DOHH2 (cell line): ENCODE measurements at regions not wholly inside any gene's neighbourhood (a gene's known extent, or its start where the extent isn't known, plus 50 kb on each side); places are given as distances from the start of the nearest gene placed in this dataset.

ENCODE experiments used
- H3F3A ChIP-seq: fragments of 200-600 bp; sonication (generic), shearing (Covaris generic); 2 replicates; pipeline ENCODE4 v1.6.0; 2016; ENCODE audit warnings: antibody characterized with exemption, mild to moderate bottlenecking; ENCODE audit not compliant: control insufficient read depth, insufficient read depth
- H3K27ac ChIP-seq: fragments of 200-600 bp; sonication (generic); 2 replicates; pipeline ENCODE4 v1.5.1; 2014; ENCODE audit warnings: low read depth, mild to moderate bottlenecking, low read length, moderate library complexity
- H3K27me3 ChIP-seq: fragments of 200-600 bp; sonication (generic); 2 replicates; pipeline ENCODE4 v1.6.1; 2014; ENCODE audit warnings: mild to moderate bottlenecking, low read length, mixed read lengths; ENCODE audit not compliant: control insufficient read depth
- H3K36me3 ChIP-seq: fragments of 200-600 bp; sonication (generic); 2 replicates; pipeline ENCODE4 v1.6.1; 2014; ENCODE audit warnings: mild to moderate bottlenecking, low read length, moderate library complexity, mixed read lengths; ENCODE audit not compliant: control insufficient read depth
- H3K4me1 ChIP-seq: fragments of 200-600 bp; sonication (generic); 2 replicates; pipeline ENCODE4 v1.6.1; 2014; ENCODE audit warnings: mild to moderate bottlenecking, low read length, mixed read lengths; ENCODE audit not compliant: control insufficient read depth
- H3K4me2 ChIP-seq: fragments of 200-600 bp; sonication (generic); 2 replicates; pipeline ENCODE4 v1.6.0; 2014; ENCODE audit warnings: mild to moderate bottlenecking, low read length, moderate library complexity
- H3K4me3 ChIP-seq: fragments of 200-600 bp; sonication (generic); 2 replicates; pipeline ENCODE4 v1.5.1; 2014; ENCODE audit warnings: mild to moderate bottlenecking, low read length, mixed read lengths
- H3K79me2 ChIP-seq: fragments of 200-600 bp; sonication (generic); 2 replicates; pipeline ENCODE4 v1.6.1; 2014; ENCODE audit warnings: mild to moderate bottlenecking, low read length, mixed read lengths; ENCODE audit not compliant: control insufficient read depth
- H3K9me2 ChIP-seq: fragments of 200-600 bp; sonication (generic); replicated peaks from 2 replicates; pipeline ENCODE4 v1.6.1; 2014; ENCODE audit warnings: mild to moderate bottlenecking, low read length, mixed read lengths; ENCODE audit not compliant: control insufficient read depth
- H3K9me3 ChIP-seq: fragments of 200-600 bp; sonication (generic); 2 replicates; pipeline ENCODE4 v1.6.1; 2014; ENCODE audit warnings: antibody characterized with exemption, low read length, mixed read lengths; ENCODE audit not compliant: control insufficient read depth, insufficient read depth
- H4K20me1 ChIP-seq: fragments of 200-600 bp; sonication (generic); 2 replicates; pipeline ENCODE4 v1.6.0; 2014; ENCODE audit warnings: low read depth, mild to moderate bottlenecking, antibody characterized with exemption, low read length, moderate library complexity; ENCODE audit not compliant: control insufficient read depth, insufficient read depth
- CTCF ChIP-seq: fragments of 200-600 bp; sonication (generic); IDR thresholded peaks from one replicate; pipeline ENCODE4 v1.5.1; 2014; ENCODE audit warnings: antibody characterized with exemption, mild to moderate bottlenecking, low read depth, low read length; ENCODE audit not compliant: poor library complexity, severe bottlenecking
- EZH2phosphoT487 ChIP-seq: fragments of 200-600 bp; sonication (generic); IDR thresholded peaks from 2 replicates; pipeline ENCODE4 v1.6.1; 2017; ENCODE audit warnings: borderline replicate concordance, mild to moderate bottlenecking, antibody characterized with exemption, low read length, moderate library complexity, mixed read lengths

- Histone ChIP-seq H3K4me1 (no peaks in the 10 kb centered on the region), H3F3A (no peaks in the 10 kb centered on the region), H3K9me3 (no peaks in the 10 kb centered on the region), H4K20me1 (no peaks in the 10 kb centered on the region), H3K27ac (no peak overlapping the region), H3K27me3 (no peaks in the 10 kb centered on the region), H3K4me2 (no peak overlapping the region), H3K36me3 (no peaks in the 10 kb centered on the region), H3K4me3 (no peak overlapping the region), H3K9me2 (no peaks in the 10 kb centered on the region), H3K79me2 (no peaks in the 10 kb centered on the region)
- TF ChIP-seq CTCF (no peak), EZH2phosphoT487 (no peak)
These were observed 180.5 kb upstream of the ZNF462 start for GRCh38 chr9:106682420-106682819.

GRCh38 chr9:106683454-106683853 is 179.5 kb upstream of the ZNF462 start:
- Histone ChIP-seq H3K27ac (no peak overlapping the region), H3K9me3 (no peaks in the 10 kb centered on the region), H3K27me3 (no peaks in the 10 kb centered on the region), H3K9me2 (no peaks in the 10 kb centered on the region), H3F3A (no peaks in the 10 kb centered on the region), H3K79me2 (no peaks in the 10 kb centered on the region), H3K4me1 (no peaks in the 10 kb centered on the region), H4K20me1 (no peaks in the 10 kb centered on the region), H3K4me3 (no peak overlapping the region), H3K36me3 (no peaks in the 10 kb centered on the region), H3K4me2 (no peak overlapping the region)
- TF ChIP-seq EZH2phosphoT487 (no peak), CTCF (no peak)

- H3K79me2 ChIP-seq, result no peaks in the 10 kb centered on the region
- no peaks in the 10 kb centered on the region for H3K9me3 ChIP-seq
- H3K27me3 ChIP-seq, result no peaks in the 10 kb centered on the region
- H3K36me3 ChIP-seq, result no peaks in the 10 kb centered on the region
- TF ChIP-seq CTCF, result no peak
- TF ChIP-seq EZH2phosphoT487, result no peak
- H3K4me3 ChIP-seq, result no peak overlapping the region
- no peak overlapping the region for H3K4me2 ChIP-seq
- H3F3A ChIP-seq, result no peaks in the 10 kb centered on the region
- H4K20me1 ChIP-seq, result no peaks in the 10 kb centered on the region
- H3K9me2 ChIP-seq, result no peaks in the 10 kb centered on the region
- no peak overlapping the region for H3K27ac ChIP-seq
- no peaks in the 10 kb centered on the region for H3K4me1 ChIP-seq
These were observed 177.8 kb upstream of the ZNF462 start for GRCh38 chr9:106684940-106685695.
